Upper lobe of left lung (tissue), 6 donors: ENCODE measurements at regions not wholly inside any gene's neighbourhood (a gene's known extent, or its start where the extent isn't known, plus 50 kb on each side); places are given as distances from the start of the nearest gene placed in this dataset.

Source experiments
- ATAC-seq, 2 donors: fragments of 200-7000 bp; cut with Tn5 transposase; one replicate each; pipeline ENCODE4 v1.9.1; 2022; ENCODE audit warnings: mild to moderate bottlenecking in 2 of 2, moderate library complexity in 2 of 2; ENCODE audit not compliant: low FRiP score in 2 of 2
- DNase-seq, 2 donors: peaks; one replicate each; pipeline ENCODE4 v3.0.0-alpha.2; 2019 to 2020
- H3K27ac ChIP-seq, 4 donors: fragments of 200-600 bp; sonication (generic); one replicate each; pipeline ENCODE4 v1.5.1; 2016 to 2019
- H3K27me3 ChIP-seq, 4 donors: fragments of 200-600 bp; sonication (generic); one replicate each; pipeline ENCODE4 v1.5.1; 2017 to 2019
- H3K36me3 ChIP-seq, 4 donors: fragments of 200-600 bp; sonication (generic); one replicate each; pipeline ENCODE4 v1.5.1; 2016 to 2019
- H3K4me1 ChIP-seq, 4 donors: fragments of 200-600 bp; sonication (generic); one replicate each; pipeline ENCODE4 v1.5.1; 2018 to 2019
- H3K4me3 ChIP-seq, 4 donors: fragments of 200-600 bp; sonication (generic); one replicate each; pipeline ENCODE4 v1.5.1; 2017 to 2019; ENCODE audit warnings: mild to moderate bottlenecking in 2 of 4, moderate library complexity in 1 of 4
- H3K9me3 ChIP-seq, 4 donors: fragments of 200-600 bp; sonication (generic); one replicate each; pipeline ENCODE4 v1.5.1; 2018 to 2019
- CTCF ChIP-seq, 6 experiments: fragments of 450-650 bp in 4 of 6; fragments of 200-600 bp in 2 of 6; sonication (generic) in 2 of 6; IDR thresholded peaks; one replicate each; pipeline ENCODE4 v1.5.1; 2016 to 2019; ENCODE audit warnings: antibody characterized with exemption in 6 of 6
- EP300 ChIP-seq, 4 donors: sonication (generic); formaldehyde crosslinking; IDR thresholded peaks; one replicate each; pipeline ENCODE4 v1.5.1; 2017; ENCODE audit warnings: antibody characterized with exemption in 4 of 4, control low read depth in 2 of 4
- POLR2A ChIP-seq, 4 donors: fragments of 450-650 bp; IDR thresholded peaks; one replicate each; pipeline ENCODE4 v1.5.1; 2016 to 2017; ENCODE audit warnings: antibody characterized with exemption in 4 of 4, mild to moderate bottlenecking in 2 of 4
- POLR2AphosphoS5 ChIP-seq, 2 donors: sonication (generic); formaldehyde crosslinking; IDR thresholded peaks; one replicate each; pipeline ENCODE4 v1.5.1; 2017; ENCODE audit warnings: antibody characterized with exemption in 2 of 2
- WGBS, 2 donors: methylation state at CpG; one replicate each; pipeline ENCODE4 v1.1.5; 2017 to 2018; 5-methylcytosine and 5-hydroxymethylcytosine counted together
- donor health status: DM: no; HTN: no; CAD: no; lungs with moderate emphysema.
- donor health status: DM: no; HTN: yes; CAD: no; lungs with severe emphysema.

- no peaks in the 10 kb centered on the region for H3K36me3 ChIP-seq
- H3K9me3 ChIP-seq: peaks cover 0 to 11% (median 4%) of the 10 kb centered on the region in 4 donors
- no peak for DNase-seq
Measured at GRCh38 chr4:4593596-4594284, 51.9 kb upstream of the STX18 start.

GRCh38 chr4:4592414-4592813, 50.6 kb upstream of the STX18 start:
- 42 to 89% methylated on average over 4 of the region's 4 CpGs for WGBS, 2 donors
- TF ChIP-seq EP300 (IDR thresholded peaks at IDR 0.05) (no peak), POLR2A (IDR thresholded peaks at IDR 0.05) (no peak), CTCF (IDR thresholded peaks at IDR 0.05) (no peak), POLR2AphosphoS5 (IDR thresholded peaks at IDR 0.05) (no peak)
- no peak overlapping the region for H3K4me3 ChIP-seq
- DNase-seq (no peak), ATAC-seq (no peak)
- H3K36me3 ChIP-seq: no peaks in the 10 kb centered on the region
- H3K9me3 ChIP-seq: peaks cover 0 to 11% (median 4%) of the 10 kb centered on the region in 4 donors
- H3K27ac ChIP-seq: no peak overlapping the region
- no peaks in the 10 kb centered on the region for H3K4me1 ChIP-seq
- H3K27me3 ChIP-seq: no peaks in the 10 kb centered on the region

More at GRCh38 chr4:4593596-4594284, 51.9 kb upstream of the STX18 start:
- Histone ChIP-seq H3K27me3 (no peaks in the 10 kb centered on the region), H3K27ac (no peak overlapping the region), H3K4me3 (no peak overlapping the region), H3K4me1 (no peaks in the 10 kb centered on the region)
- TF ChIP-seq POLR2A (IDR thresholded peaks at IDR 0.05) (no peak), POLR2AphosphoS5 (IDR thresholded peaks at IDR 0.05) (no peak), EP300 (IDR thresholded peaks at IDR 0.05) (no peak), CTCF (IDR thresholded peaks at IDR 0.05) (no peak)
- WGBS, 2 donors: 91 to 94% methylated on average over 11 of the region's 11 CpGs
- ATAC-seq: peak in 1 of 2 donors; percentile 26
